HG03175 (cell line): ENCODE measurements at regions not wholly inside any gene's neighbourhood (a gene's known extent, or its start where the extent isn't known, plus 50 kb on each side); places are given as distances from the start of the nearest gene placed in this dataset.
"Not testable (repeated sequence)": the region's sequence is repeated elsewhere in the genome, so short reads cannot be mapped to it uniquely, and the experiment has no call there.

ENCODE experiments used
- ATAC-seq: cut with Tn5 transposase; IDR thresholded peaks from one replicate; pipeline ENCODE4 v1.9.1; 2021; ENCODE audit warnings: mild to moderate bottlenecking, moderate library complexity; ENCODE audit not compliant: unreplicated experiment

DNA sequence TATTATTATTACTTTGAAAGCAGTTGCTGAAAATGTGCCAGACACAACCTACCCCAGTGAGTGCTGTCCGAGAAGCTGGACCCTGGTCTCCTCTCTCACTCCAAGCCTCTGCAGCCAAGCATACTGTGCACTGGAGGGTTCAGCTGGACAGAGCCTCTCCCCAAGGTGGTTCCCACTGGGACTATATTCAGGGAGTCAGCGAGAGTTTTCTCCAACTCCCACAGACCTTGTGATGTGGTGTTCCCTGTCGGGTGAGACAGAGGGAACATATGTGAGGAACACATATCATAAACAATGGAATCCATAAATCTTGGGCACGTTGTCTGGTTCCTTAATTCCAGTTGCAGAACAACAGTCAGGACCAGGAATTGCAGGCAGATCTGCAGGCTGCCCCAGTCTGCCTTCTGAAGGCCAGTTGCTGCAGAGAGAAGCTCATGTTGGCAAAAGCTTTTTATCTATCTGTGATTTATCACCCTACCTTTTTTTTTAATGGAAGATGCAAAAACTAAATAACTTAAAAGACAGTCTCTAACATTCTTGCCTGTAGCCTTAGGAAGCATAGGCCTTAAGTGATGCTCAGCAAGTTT lies 619.8 kb upstream of the TBX3 start:
- ATAC-seq = no peak

DNA sequence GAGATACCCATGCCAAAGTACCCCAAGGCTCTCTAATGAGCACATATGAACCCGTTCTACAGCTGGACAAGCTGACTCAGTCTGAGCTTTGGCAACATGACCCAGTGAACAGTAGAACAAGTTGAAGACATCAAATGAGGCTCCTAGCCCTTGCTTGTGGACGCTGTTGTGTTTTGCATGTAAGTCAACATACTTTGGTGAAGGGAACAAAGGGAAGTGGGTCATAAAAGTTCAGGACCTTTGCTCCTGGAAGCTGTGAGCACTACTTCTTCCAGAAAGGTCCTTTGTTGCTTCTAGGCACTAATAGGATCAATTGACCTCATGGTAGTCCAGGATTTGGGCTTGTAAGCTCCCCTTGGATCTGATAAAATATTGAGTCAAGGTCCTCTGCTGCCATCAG lies 613.5 kb upstream of the TBX3 start:
- no peak for ATAC-seq

DNA sequence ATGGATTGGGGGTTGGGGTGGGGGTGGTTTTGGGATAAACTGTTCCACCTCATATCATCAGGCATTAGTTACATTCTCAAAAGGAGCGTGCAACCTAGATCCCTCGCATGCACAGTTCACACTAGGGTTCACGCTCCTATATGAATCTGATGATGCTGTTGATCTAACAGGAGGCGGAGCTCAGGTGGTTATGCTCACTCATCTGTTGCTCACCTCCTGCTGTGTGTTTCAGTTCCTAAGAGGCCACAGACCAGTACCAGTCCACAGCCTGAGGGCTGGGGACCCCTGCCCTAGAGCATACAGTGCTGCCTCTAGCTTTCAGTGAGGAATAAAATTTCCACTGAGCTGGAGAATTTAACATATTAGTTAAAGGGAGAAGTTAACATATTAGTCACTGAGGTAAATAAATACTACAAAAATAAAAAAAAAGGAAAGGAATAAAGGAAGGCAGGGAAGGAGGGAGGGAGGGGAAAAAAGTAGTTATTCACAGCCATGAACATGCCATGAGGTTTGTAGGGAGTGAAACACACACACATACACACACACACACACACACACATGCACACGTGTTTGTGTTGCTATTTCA lies 612.7 kb upstream of the TBX3 start:
- ATAC-seq = no peak

DNA sequence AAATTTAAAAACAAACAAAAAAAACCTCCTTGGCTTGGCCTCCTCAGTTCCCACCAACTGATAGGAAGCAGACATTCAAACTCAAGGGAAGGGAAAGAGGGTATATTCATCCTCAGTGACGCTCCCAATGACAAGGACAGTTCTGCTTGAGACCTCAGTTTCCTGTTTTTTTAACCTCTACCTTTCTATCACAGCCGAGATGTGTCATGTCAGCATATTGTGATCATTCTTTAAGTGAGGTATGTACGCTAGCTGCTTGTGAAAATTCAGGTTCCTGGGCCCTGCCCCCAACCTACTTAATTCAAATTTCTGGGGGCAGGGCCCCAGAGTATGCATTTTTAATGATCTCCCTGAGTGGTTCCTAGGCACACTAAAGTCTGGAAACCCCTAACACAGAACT lies 611.9 kb upstream of the TBX3 start:
- ATAC-seq = no peak

DNA sequence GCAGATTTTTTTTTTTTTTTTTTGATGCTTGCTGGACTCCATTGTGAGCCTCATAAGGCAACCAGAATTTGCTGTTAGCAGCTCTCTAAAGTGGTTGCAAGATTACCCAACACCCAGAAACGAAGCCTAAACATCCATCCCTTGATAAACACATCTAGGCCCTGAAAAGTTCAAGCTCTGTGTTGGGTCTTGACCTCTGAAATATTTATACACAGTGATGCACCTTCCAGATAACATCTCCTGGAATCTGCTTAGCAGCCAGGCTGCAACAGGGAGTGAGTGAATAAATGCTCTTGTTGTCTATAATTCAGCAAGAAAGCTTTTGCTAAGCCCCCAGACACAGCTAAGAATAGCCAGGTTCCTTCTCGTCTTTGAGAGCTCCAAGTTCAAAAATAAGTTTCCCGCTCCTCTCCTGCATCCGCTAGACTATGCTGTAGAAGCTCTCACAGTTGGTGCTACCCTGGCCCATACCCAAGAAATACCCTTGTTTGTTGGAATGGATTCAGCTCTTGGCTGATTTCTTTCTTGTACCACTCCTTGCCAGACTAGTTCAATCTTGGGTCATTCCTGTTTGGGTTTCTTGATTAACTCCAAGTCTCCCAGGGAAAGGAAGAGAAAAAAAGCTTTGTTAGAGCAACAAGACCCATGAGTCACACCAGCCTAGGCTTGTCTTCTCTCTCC lies 610.6 kb upstream of the TBX3 start:
- no peak for ATAC-seq

DNA sequence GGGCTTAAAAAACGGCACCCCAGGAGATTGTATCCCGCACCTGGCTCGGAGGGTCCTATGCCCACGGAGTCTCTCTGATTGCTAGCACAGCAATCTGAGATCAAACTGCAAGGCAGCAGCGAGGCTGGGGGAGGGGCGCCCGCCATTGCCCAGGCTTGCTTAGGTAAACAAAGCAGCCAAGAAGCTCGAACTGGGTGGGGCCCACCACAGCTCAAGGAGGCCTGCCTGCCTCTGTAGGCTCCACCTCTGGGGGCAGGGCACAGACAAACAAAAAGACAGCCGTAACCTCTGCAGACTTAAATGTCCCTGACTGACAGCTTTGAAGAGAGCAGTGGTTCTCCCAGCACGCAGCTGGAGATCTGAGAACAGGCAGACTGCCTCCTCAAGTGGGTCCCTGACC lies 601.5 kb upstream of the TBX3 start:
- ATAC-seq = not testable (repeated sequence)

DNA sequence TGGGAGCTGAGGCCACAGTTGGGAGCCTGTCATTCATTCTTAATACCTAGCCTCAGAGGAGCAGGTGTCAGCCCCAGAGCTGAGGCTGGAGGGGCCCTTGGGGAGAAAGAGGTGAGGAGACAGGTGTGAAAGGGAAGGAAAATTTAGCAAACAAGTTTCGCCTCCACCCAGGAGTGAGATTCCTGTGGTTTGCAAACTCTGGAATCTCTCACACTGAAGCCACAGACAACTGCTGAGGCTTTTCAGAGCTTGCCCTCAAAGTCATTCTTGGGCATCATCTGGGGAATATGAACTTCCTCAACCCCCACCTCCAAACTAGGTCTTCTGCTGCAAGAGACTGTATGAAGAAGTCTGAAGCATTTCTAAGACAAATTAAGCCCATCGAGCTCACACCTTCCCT lies 589.5 kb upstream of the TBX3 start:
- ATAC-seq = no peak

DNA sequence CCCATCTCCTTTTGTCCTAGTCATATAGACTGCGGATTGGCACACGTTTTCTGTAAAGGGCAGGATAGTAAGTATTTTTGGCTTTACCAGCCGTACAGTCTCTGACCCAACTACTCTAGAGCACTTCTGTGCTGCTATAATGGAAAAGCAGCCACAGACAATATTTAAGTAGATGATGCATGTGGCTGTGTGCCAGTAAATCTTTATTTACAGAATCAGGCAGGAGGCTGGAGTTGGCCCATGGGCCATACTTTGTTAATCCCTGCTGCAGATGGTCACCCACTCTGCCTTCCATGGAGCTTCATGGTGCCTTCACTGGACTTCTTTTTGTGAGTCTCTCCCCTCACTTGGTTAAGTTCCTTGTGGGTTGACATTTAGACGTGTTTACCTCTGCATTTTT lies 584.5 kb upstream of the TBX3 start:
- ATAC-seq = no peak

DNA sequence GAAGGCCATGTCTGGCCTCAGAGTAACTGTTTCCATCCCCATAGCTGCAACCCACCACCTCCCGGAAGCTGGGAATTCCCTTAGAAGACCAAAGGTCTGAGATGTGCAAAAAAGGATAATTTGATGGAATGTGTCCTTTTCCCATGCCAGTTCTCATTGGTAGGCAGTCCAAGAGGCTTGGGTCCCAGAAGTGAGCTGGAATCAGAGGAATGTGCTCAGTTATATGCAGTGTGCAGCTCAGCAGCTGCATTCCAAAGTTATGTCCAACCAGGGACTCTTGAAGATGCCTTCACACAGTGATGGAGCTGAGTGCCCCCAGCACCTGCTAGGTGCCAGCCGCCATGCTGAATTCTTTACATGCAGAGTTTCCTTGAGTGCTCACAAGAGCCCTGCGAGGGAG lies 583.9 kb upstream of the TBX3 start:
- no peak for ATAC-seq

DNA sequence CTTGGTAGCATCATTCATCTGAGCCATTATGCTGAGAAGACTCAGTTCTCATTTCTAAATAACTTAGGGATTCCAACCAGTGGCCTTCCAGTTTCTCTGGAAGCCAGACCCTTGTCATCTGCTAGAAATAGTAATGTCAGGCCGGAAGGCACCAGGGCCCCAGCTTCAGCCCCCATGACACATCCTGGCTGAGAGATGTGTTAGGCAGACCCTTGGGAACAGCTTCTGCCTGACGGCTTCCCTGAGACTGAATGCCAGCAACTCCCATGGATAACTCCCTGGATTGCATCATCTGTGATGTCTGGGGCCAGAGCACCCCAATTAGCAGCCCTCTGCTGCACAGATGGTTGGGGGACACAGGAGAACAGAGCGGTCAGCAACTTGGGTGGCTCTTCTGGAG lies 583.5 kb upstream of the TBX3 start:
- ATAC-seq = no peak

DNA sequence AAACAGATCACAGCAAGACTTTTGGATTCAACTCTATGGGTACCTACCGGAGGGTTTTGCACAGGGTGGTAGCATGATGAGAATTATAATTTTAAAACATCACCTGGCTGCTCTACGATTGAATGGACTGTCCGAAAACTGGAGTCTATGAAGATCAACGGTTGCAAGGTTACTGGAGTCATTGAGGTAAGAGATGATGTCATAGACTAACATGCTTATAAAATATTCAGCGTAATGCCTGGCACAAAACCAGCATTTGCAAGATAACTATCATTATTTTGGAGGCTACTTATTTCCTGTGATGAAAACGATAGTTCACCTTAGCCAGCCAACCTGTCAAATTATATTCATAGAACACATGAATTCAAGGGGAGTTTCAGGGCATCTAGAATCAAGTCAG lies 580.6 kb upstream of the TBX3 start:
- no peak for ATAC-seq

DNA sequence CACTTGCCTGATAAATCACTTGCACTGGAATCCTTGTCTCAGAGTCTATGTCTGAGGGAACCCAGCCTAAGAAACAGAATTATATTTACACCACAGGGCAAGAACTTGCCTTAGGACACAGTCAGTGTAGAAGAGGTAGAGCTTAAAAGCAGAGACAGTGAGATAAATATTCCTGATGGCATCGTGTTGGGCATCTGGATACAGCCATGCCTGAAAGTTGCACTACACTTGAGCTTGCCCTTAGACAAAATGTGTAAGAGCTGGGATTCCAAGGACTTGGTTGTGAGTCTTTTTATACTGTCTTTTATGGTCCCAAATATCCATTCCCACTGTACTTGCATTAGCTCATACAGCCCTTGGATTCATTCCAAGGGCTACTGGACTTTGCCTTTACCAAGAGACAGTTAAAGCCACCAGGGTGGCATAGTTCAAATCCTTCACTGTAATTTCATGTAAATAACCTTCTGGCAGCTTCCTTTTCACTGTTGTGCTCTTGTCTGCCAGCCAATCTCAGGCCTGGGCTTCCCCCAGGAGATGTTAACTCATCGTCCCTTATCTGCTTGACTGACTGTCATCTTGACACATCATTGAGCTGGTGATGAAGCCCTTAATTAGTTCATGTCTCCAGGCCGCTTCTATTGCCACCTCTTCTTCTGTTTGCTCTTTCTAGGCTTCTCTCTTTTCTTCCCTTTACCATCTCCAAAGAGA lies 577.9 kb upstream of the TBX3 start:
- no peak for ATAC-seq

DNA sequence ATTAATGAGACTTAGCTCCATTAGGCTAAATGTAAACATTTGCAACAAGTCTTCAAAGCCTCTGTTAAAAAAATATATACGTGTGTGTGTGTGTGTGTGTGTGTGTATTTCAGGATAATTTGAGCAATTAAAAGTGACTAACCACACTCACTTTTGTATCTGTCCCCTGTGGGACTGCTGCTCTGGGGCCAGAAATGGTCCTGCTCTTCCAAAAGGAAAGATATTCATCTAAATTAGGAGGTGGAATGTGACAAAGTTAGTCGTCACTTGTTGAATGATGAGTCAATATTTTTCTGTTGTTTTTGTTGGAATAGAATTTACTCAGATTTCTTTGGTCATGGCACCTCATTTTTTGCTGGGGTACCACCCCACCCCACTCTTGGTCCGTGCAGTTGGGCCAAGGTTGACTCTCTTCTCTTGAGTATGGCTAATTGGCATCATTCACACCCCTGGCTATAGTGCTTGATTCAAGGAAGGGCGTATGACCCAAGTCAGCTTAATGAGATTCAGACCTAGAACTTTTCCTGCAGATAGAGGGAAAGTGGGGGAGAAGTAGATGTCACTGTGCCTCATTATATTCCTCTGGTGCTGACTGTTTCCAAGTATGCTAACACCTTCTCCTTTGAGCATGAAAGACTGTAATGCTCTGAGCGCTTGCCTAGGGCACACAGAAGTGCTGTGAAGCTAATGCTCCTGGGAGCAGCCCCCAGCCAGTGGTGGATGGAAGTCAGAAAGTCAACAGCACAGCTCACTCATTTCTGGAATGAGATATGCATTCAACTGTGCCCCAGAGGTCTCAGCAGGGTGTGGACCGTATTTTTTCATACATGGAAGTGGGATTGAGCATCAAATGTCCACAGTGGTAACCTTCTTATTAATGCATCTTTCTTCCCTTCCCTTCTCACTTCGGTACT lies 577.0 kb upstream of the TBX3 start:
- no peak for ATAC-seq

DNA sequence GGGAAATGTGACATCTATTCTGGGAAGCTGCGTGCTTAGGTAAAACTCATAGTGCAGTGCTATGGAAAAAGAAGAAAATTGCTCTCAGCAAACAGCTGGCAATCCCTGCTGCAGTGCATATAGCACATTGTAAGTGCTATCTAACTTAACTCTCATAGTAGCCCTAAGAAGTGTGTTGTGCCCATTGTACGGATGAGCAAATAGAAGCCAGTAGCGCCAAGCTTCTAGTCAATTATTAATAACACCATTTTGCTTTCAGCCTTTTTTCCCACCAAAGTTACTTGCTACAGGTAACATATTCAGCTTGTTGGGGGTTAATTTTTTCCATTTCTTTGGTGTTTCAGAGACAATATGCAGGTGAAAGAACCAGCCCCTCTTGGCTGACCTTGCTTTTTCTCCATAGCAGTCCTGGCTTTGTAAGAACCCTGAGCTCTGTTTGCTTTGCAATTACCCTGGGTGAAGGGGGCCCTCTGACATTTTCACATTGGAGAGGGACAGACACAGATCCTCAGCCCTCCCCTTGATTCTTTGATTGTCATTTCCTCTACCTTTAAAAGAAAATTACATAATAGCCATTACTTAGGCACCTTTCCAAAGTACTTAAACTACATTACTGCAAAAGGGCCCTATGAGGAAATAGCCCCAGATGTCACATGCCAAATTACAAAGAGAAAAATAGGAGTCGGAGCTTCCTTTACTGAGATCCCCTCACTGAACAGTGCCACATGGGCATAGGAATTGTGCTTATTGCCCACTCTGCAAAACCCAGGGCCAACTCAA lies 576.2 kb upstream of the TBX3 start:
- no peak for ATAC-seq

DNA sequence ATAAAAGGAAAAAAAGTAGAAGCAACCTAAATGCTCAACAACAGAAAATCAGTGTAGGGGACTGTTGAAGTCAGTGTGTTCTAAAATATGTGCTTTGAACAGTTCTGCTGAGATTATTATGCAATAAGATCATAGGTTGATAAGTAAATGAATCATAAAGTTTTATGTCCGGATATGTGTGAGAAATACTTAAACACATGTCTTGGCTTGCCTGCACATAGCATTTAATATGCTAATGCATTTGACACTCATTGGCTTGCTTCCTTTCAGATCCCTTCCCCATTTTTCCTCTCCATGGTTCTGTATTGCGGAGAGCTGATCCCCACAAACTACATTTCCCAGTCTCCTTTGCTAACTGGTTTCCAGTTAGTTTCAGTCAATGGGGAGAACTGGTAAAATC lies 573.8 kb upstream of the TBX3 start:
- no peak for ATAC-seq

DNA sequence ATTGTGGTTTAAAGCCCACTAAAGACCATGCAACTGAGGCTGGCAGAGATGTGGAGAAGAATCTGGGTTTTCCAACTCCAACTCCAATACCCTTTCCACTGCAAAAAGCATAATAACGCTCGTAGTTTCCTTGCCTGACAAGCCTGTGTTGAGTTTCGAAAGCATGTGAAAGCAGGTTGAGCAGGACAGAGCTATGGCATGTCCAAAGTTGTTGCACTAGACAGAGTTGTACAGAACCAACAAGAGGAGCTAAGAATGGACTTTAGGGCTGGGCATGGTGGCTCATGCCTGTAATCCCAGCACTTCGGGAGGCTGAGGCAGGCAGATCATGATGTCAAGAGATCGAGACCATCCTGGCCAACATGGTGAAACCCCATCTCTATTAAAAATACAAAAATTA lies 572.0 kb upstream of the TBX3 start:
- ATAC-seq = no peak

DNA sequence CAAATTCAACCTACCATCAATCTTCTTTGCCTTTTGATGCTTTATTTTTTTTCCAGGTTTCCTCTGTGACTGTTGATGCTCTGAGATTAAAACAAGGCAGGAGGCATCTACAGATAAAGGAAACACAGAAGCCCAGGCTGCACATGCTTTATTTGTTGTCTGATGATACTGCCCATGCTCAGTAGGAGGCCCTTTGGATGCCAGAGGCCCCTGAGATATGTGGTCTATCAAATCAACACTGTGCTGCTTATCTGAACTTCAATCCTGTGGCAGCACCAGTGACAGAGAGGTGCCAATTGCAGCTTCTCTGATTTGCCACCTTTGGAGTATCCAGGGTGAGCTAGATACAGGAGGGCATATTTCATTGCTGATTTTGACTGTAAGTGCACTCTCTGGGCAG lies 571.3 kb upstream of the TBX3 start:
- ATAC-seq = no peak

DNA sequence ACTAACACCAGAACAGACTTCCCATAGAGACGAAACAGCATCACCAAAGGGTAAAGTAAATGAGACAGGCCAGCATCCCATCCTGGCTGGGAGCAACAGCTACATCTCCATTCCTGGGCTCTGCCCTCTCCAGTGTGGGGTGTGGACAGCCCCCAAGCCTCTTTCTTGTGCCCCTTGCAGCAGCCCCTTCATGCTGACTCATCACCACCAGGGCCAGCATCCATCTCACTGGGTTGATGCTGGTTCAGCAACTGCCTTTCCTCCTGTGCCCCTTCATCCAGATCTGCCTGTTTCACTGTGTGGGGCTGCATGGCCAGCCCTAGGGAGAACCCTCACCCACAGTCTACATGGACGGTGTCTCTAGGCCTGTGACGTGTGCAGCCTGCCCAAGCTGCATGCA lies 569.1 kb upstream of the TBX3 start:
- no peak for ATAC-seq

DNA sequence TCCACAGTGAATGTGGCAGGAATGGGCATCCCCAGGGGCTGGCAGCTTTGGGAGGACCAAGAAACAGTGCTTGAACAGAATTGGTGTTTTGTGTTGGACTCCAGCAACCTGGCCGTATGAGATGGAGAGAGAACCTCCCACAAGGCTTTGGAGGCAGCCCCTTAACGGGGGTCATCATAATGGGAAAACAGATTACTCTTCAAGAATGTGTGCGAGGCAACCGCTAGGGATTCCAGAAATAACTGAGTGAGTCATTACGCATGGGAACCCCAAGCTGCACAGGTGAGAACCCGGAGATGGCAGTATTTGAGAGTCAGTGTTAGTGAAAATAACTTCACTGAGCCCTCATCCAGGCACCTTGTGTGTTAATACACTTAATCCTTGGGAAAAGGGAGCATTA lies 567.8 kb upstream of the TBX3 start:
- no peak for ATAC-seq

DNA sequence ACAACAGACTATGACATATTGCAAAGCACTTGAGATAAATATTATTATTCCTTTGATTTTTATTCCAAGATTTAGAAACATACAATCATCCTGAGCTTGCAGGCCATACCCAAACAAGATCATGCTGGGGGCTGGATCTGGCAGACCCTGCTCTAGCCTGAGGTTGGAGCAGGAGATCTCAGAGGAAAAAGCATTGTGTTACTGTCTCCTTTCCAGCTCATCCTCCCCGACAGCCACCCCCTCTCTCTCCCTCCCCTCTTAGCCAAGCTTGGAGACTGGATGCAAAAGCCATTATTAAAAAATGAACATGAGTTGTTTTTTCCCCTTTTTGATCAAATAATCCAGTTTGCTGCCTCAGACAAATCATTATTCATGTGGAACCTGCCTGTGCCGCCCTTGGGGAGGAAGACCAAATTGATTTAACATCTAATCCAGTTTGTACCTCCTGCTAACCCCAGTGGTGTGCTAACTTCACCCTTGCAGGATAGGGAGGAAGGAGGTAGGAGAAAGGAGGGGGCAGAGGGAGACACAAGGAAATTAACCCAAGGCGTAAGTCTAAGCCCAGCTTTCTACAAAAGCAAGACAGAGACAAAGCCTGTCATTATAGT lies 565.8 kb upstream of the TBX3 start:
- no peak for ATAC-seq
